Esophagus squamous epithelium (tissue), 5 donors: ENCODE measurements at regions not wholly inside any gene's neighbourhood (a gene's known extent, or its start where the extent isn't known, plus 50 kb on each side); places are given as distances from the start of the nearest gene placed in this dataset.

Experiments
- DNase-seq: peaks from one replicate; lab custom pipeline; 2025; lab: John Stamatoyannopoulos, UW
- H3K27ac ChIP-seq, 4 donors: fragments of 200-600 bp; sonication (generic); one replicate each; pipeline ENCODE4 v1.5.1; 2016 to 2019; ENCODE audit warnings: mild to moderate bottlenecking in 1 of 4
- H3K27me3 ChIP-seq, 4 donors: fragments of 200-600 bp; sonication (generic); 1 replicate in 3 of 4; 2 replicates in 1 of 4; pipeline versions ENCODE4 v1.5.1 to v1.6.0; 2017 to 2021; ENCODE audit warnings: antibody characterized with exemption in 1 of 4
- H3K36me3 ChIP-seq, 3 donors: fragments of 200-600 bp; sonication (generic); one replicate each; pipeline ENCODE4 v1.5.1; 2016 to 2019
- H3K4me1 ChIP-seq, 3 donors: fragments of 200-600 bp; sonication (generic); one replicate each; pipeline ENCODE4 v1.5.1; 2017 to 2019
- H3K4me3 ChIP-seq, 4 donors: fragments of 200-600 bp; sonication (generic); 1 replicate in 3 of 4; 2 replicates in 1 of 4; pipeline ENCODE4 v1.5.1; 2016 to 2019; ENCODE audit warnings: mild to moderate bottlenecking in 2 of 4, moderate library complexity in 1 of 4
- H3K9me3 ChIP-seq, 3 donors: fragments of 200-600 bp; sonication (generic); one replicate each; pipeline ENCODE4 v1.5.1; 2016 to 2019
- POLR2A ChIP-seq, 4 donors: fragments of 450-650 bp; IDR thresholded peaks; one replicate each; pipeline ENCODE4 v1.6.1; 2017; ENCODE audit warnings: antibody characterized with exemption in 4 of 4, mild to moderate bottlenecking in 4 of 4, moderate library complexity in 3 of 4
- WGBS, 2 donors: methylation state at CpG; one replicate each; pipeline ENCODE4 v1.1.5; 2018; 5-methylcytosine and 5-hydroxymethylcytosine counted together
- intact Hi-C: fragments of 100-400 bp; cut with DNase I; formaldehyde crosslinking; loops from one replicate; pipeline ENCODE4 v1.15.0; 2022
- TF ChIP-seq, protein P1 (sequence below), 6 experiments: fragments of 450-650 bp in 4 of 6; fragments of 200-600 bp in 2 of 6; sonication (generic) in 2 of 6; IDR thresholded peaks; one replicate each; pipeline ENCODE4 v1.5.1; 2016 to 2019; ENCODE audit warnings: antibody characterized with exemption in 6 of 6, mild to moderate bottlenecking in 4 of 6, moderate library complexity in 4 of 6
- donor health status: DM: yes; HTN: yes; CAD: no.

- H3K27me3 ChIP-seq = no peaks in the 10 kb centered on the region
- peaks cover 0 to 11% (median 6%) of the 10 kb centered on the region in 3 donors for H3K4me1 ChIP-seq
- WGBS, 2 donors = 68 to 87% methylated on average over 2 of the region's 2 CpGs
- no peaks in the 10 kb centered on the region for H3K9me3 ChIP-seq
- TF ChIP-seq, protein P1, sequence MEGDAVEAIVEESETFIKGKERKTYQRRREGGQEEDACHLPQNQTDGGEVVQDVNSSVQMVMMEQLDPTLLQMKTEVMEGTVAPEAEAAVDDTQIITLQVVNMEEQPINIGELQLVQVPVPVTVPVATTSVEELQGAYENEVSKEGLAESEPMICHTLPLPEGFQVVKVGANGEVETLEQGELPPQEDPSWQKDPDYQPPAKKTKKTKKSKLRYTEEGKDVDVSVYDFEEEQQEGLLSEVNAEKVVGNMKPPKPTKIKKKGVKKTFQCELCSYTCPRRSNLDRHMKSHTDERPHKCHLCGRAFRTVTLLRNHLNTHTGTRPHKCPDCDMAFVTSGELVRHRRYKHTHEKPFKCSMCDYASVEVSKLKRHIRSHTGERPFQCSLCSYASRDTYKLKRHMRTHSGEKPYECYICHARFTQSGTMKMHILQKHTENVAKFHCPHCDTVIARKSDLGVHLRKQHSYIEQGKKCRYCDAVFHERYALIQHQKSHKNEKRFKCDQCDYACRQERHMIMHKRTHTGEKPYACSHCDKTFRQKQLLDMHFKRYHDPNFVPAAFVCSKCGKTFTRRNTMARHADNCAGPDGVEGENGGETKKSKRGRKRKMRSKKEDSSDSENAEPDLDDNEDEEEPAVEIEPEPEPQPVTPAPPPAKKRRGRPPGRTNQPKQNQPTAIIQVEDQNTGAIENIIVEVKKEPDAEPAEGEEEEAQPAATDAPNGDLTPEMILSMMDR (IDR thresholded peaks at IDR 0.05) = no peak
- TF ChIP-seq POLR2A (IDR thresholded peaks at IDR 0.05) = no peak
- intact Hi-C loops = no loop called here
- H3K27ac ChIP-seq = no peak overlapping the region
- H3K4me3 ChIP-seq = no peak overlapping the region
- no peaks in the 10 kb centered on the region for H3K36me3 ChIP-seq
- no peak for DNase-seq
Measured at GRCh38 chr2:156708051-156708450, 271.9 kb downstream of the GPD2 start.

DNA sequence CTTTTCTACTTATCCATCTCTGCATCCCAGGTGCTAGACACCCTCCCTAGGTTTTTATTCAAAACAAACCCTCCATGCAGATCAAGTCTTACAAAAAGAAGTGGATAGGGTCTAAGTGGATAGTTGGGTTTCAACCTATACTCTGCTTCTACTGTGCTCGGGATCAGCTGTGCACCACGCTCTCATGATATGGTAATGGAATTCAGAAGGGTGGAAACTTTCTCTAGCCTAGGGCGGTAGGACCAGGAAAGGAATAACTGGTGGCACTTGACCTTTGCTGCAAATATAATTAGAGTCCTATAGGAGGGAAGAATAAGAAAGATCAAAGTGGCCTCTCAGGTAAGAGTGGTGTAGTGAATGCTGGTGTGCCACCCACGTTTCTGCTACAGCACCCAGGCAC is 272.9 kb downstream of the GPD2 start:
- H3K27ac ChIP-seq = no peak overlapping the region
- DNase-seq = no peak
- H3K9me3 ChIP-seq = no peaks in the 10 kb centered on the region
- WGBS, 2 donors = 77 to 86% methylated on average over 4 of the region's 4 CpGs
- no peaks in the 10 kb centered on the region for H3K27me3 ChIP-seq
- intact Hi-C loops = no loop called here
- H3K4me3 ChIP-seq = no peak overlapping the region
- no peaks in the 10 kb centered on the region for H3K36me3 ChIP-seq
- TF ChIP-seq, protein P1 (IDR thresholded peaks at IDR 0.05) = no peak
- TF ChIP-seq POLR2A (IDR thresholded peaks at IDR 0.05) = no peak
- H3K4me1 ChIP-seq = peaks cover 0 to 8% (median 6%) of the 10 kb centered on the region in 3 donors

- no peaks in the 10 kb centered on the region for H3K9me3 ChIP-seq
- no peak overlapping the region for H3K27ac ChIP-seq
- intact Hi-C loops = no loop called here
- DNase-seq = no peak
- WGBS, 2 donors = 61 to 67% methylated on average over 3 of the region's 3 CpGs
- TF ChIP-seq, protein P1 (IDR thresholded peaks at IDR 0.05) = no peak
- no peaks in the 10 kb centered on the region for H3K27me3 ChIP-seq
- no peak overlapping the region for H3K4me3 ChIP-seq
- no peaks in the 10 kb centered on the region for H3K36me3 ChIP-seq
- H3K4me1 ChIP-seq = no peaks in the 10 kb centered on the region
Measured at GRCh38 chr2:156719036-156719435, 282.9 kb downstream of the GPD2 start.

GRCh38 chr2:156727867-156728266 is 291.7 kb downstream of the GPD2 start:
- no peaks in the 10 kb centered on the region for H3K4me1 ChIP-seq
- no peaks in the 10 kb centered on the region for H3K27me3 ChIP-seq
- intact Hi-C loops = no loop called here
- no peak overlapping the region for H3K4me3 ChIP-seq
- no peaks in the 10 kb centered on the region for H3K36me3 ChIP-seq
- TF ChIP-seq, protein P1 (IDR thresholded peaks at IDR 0.05) = no peak
- no peak for TF ChIP-seq POLR2A (IDR thresholded peaks at IDR 0.05)
- H3K27ac ChIP-seq = no peak overlapping the region
- no peaks in the 10 kb centered on the region for H3K9me3 ChIP-seq
- DNase-seq = no peak

GRCh38 chr2:156728328-156728727 is 292.1 kb downstream of the GPD2 start:
- Histone ChIP-seq H3K27me3 (no peaks in the 10 kb centered on the region), H3K4me3 (no peak overlapping the region), H3K4me1 (no peaks in the 10 kb centered on the region), H3K27ac (no peak overlapping the region), H3K36me3 (no peaks in the 10 kb centered on the region), H3K9me3 (no peaks in the 10 kb centered on the region)
- WGBS, 2 donors = 79 to 86% methylated on average over 2 of the region's 2 CpGs
- TF ChIP-seq, protein P1 (IDR thresholded peaks at IDR 0.05) = no peak
- no peak for TF ChIP-seq POLR2A (IDR thresholded peaks at IDR 0.05)
- no peak for DNase-seq
- intact Hi-C loops = no loop called here
